NCI-H146 treated with DMSO at 0.1 percent for 48 hours (cell line): ENCODE measurements at regions not wholly inside any gene's neighbourhood (a gene's known extent, or its start where the extent isn't known, plus 50 kb on each side); places are given as distances from the start of the nearest gene placed in this dataset.
A peak's percentile ranks its signal among the peaks of the same experiment; 100 is the strongest.

Source experiments
- DNase-seq: peaks from one replicate; lab custom pipeline; 2025; ENCODE audit not compliant: unreplicated experiment; lab: John Stamatoyannopoulos, UW

- DNase-seq: peak; percentile 55
Measured at GRCh38 chr2:45301307-45302277, 292.3 kb upstream of the SIX2 start.

- DNase-seq: peak; percentile 68
Measured at GRCh38 chr2:45300026-45300750, 290.9 kb upstream of the SIX2 start.

- no peak for DNase-seq
Measured at GRCh38 chr2:45299361-45299760, 290.1 kb upstream of the SIX2 start.

DNA sequence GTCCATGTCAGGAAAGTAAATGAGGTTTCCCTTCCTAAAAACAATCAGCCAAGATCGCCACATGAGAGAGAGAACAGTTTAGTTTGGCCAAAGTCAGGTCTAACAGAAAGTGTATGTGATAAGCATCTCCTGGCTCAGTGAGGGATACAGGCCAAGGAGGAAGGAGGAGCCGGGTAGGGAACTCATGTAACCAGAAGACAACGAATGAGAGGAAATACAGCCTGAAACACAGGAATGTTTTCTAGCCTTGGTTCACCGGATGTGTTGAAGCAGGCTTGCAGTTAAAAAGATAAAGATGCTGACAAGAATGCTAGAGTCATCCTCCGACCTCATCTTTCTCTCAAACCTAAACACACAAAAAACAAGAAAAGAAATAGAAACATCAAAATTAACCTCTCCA is 283.9 kb upstream of the SIX2 start:
- DNase-seq: no peak

DNA sequence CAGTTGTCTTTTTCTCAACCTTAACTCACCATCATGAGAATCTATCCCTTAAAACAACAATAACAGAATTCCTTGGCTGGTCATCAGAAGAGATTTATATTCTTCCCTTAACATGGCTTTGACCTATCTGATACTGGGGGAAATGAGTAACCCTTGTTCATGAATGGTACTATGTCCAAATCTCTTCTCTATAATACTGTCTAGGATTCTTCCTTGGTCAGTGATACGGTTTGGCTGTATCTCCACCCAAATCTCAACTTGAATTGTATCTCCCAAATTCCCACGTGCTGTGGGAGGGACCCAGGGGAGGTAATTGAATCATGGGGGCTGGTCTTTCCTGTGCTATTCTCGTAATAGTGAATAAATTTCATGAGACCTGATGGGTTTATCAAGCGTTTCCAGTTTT is 282.0 kb upstream of the SIX2 start:
- DNase-seq: no peak

DNA sequence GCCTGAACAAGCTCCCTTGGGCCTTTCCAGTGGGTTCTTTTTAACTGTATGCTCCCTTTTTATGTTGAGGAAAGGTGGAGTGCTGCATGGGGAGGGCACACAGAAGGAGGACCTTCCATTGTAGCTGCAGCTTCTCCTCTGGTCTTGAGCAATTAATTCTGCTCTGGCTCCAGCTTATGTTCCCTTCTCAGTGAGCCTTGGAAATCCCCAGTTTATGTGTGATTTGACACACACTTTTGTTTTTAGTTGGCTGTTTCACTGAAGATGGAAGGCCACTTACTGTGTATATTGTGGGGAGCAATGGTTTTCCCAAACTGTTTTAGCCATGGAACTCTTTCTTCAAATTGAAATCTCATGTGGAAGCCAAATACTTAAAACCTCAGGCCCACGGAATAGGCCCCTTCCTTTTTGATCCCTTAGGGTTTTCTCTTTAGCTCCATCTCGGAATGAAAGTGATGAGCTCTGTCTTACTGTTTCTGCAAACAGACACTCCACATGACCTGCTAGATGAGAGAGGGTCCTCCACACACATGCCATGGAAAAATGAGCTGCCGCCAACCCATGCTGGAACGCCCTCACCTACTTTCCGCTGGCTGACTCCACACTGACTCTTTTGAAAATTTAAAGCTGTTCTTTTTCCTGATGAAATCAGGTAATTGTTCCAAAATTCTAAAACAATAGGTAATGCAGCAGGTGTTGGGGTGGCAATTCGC is 280.9 kb upstream of the SIX2 start:
- no peak for DNase-seq

- no peak for DNase-seq
Measured at GRCh38 chr2:45288532-45289417, 279.5 kb upstream of the SIX2 start.

- DNase-seq: no peak
Measured at GRCh38 chr2:45287045-45287444, 277.8 kb upstream of the SIX2 start.

- no peak for DNase-seq
Measured at GRCh38 chr2:45285771-45286390, 276.6 kb upstream of the SIX2 start.

DNA sequence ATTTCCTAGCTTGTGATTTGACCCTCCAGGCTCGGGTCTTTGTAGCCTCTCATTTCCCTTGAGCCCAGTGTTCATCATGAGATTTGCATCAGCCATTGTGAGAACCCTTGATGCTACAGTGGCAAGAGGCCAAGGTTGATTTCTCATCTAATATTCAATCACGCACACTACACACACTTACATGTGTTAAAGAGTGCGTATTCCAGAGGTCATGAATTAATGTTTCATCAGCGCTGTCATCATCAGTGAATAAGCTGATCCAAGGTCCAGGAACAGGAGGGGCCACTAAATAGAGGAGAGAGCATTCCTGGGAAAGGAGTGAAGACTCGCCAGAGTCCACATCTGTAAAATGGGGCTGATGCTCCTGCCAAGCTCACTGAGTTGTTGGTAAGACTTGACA is 276.1 kb upstream of the SIX2 start:
- no peak for DNase-seq

GRCh38 chr2:45284621-45284995 is 275.4 kb upstream of the SIX2 start:
- no peak for DNase-seq

DNA sequence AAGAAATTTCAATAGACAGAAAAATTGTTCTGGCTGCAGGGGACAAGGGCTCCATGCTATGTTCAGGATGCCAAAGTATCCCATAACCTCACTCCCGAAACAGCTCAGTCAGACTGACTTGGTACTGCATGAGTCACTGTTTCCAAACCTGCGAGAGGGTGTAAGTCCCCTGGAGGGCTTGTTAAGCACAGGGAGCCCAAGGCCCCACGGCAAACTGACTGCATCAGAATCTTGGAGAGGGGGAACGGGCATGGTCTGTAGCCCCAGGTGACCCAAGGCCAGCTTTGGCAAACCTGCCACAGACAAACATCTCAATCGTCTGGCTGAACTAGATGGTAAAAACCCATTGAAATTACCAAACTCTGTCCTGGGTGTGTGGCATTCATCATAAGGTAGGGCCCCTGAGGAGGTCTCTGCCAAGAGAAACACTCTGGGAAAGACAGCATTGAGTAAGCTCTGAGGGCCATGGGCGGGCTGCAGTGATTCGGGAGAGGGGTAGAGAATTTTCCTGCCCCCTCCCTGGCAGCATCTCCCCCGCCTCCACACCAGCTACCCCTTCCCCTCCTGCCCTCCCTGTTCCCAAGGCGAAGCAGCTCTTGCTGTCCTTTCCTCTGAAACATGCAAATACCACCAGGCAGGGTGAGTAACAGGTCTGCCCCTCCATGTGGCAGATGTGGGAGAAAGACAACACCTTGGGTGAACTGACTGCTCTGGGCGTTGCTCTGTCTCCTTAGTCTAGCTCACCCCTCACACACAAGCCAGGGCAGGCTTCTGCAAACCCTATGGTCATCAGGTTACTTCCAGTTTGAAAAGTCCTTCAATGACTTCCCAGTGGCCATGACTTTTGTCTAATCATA is 274.7 kb upstream of the SIX2 start:
- no peak for DNase-seq

GRCh38 chr2:45282646-45283045 is 273.4 kb upstream of the SIX2 start:
- no peak for DNase-seq

DNA sequence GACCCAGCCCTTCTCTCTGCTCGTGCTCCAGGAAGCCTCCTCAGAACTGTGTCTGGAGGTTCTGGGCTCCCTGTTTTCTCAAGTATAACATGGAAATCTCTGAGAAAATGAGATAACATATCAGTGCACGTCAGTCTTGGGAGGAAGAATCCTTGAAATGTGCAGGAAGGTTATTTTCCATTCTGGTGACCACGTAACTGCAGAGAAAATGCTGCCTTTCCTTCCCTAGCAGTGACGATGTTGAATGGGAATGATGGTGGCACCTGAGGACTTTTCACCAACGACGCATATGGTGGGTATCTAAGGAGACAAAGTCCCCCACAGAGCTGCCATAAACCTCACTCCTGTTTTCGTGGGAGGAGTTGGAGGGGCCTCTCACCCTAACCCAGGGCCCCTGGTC is 272.1 kb upstream of the SIX2 start:
- no peak for DNase-seq

GRCh38 chr2:45280794-45281193 is 271.5 kb upstream of the SIX2 start:
- no peak for DNase-seq

DNA sequence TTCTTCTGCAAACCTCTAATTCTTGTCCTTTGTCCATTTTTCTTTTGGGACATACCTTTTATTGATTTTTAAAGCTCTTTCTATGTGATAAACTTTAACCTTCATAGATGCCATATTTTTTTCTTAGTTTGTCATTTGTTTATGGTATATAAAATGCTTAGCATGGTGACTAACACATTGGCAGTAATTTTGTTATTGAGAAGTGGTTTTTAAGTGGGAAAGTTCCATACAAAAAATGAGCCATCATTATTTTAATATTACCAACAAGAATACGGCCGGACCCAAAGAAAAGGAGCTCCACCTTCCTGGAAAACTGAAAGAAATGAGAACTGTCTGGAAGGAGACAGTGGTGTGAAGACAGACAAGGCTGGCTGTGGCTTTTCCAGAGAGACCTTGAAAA is 270.1 kb upstream of the SIX2 start:
- no peak for DNase-seq

DNA sequence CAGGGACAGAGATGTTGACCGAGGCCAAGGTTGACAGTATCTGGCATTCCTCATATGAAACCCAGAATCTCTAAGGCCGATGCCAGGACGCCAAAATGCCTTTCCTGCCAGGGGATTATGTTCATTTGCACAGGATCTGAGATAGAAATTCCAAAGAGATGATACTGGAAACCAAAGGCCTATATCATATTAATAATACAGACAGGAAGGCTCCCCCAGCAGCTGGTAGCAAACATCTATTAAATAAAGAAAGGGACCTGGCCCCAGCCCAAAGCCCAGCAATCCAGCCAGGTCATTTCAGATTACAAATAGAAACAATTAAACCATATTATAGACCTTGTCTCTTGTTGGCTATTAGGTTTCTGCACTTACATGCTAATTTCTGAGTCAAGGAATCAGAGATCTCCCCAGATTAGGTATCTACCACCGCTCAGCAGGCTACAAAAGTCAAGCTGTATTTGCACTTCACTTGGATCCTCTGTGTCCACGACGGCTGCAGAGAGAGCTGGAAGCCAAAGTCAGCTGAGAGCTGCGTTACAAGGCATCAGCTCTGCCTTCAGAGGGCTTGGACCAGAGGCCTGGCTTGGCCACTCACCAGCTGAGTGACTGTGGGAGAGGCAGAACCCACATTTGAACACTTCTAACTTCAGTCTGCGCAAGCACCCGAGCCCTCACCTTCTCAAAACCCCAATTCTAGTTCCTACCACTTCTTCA is 269.3 kb upstream of the SIX2 start:
- DNase-seq: peak; percentile 30

- no peak for DNase-seq
Measured at GRCh38 chr2:45276914-45277313, 267.7 kb upstream of the SIX2 start.

GRCh38 chr2:45275806-45276205 is 266.6 kb upstream of the SIX2 start:
- DNase-seq: no peak
